Neuron (in vitro differentiated cells): ENCODE measurements at regions not wholly inside any gene's neighbourhood (a gene's known extent, or its start where the extent isn't known, plus 50 kb on each side); places are given as distances from the start of the nearest gene placed in this dataset.

Experiments
- H2AFZ ChIP-seq: one replicate; pipeline ENCODE4 v1.6.1; 2013; ENCODE audit warnings: low read depth, mild to moderate bottlenecking, inconsistent platforms, low read length, moderate library complexity
- H3K27me3 ChIP-seq: one replicate; pipeline ENCODE4 v1.6.1; 2013; ENCODE audit warnings: low read length; ENCODE audit not compliant: insufficient read depth
- H3K36me3 ChIP-seq: one replicate; pipeline ENCODE4 v1.6.1; 2013; ENCODE audit warnings: low read length; ENCODE audit not compliant: insufficient read depth
- H3K4me1 ChIP-seq: one replicate; pipeline ENCODE4 v1.6.1; 2013; ENCODE audit warnings: low read length; ENCODE audit not compliant: insufficient read depth
- H3K4me3 ChIP-seq: 2 replicates; pipeline ENCODE4 v1.5.1; 2013; ENCODE audit warnings: mild to moderate bottlenecking, low read length, moderate library complexity
- H3K9me3 ChIP-seq: one replicate; pipeline ENCODE4 v1.6.1; 2013; ENCODE audit warnings: low read length

- H3K9me3 ChIP-seq, result no peaks in the 10 kb centered on the region
- no peak overlapping the region for H3K4me3 ChIP-seq
- no peaks in the 10 kb centered on the region for H3K27me3 ChIP-seq
- H3K36me3 ChIP-seq, result no peaks in the 10 kb centered on the region
- no peak overlapping the region for H2AFZ ChIP-seq
- H3K4me1 ChIP-seq, result peaks cover 3% of the 10 kb centered on the region
Measured at GRCh38 chr12:60173224-60174170, 577.7 kb downstream of the SLC16A7 start.

GRCh38 chr12:60174476-60174875 is 578.6 kb downstream of the SLC16A7 start:
- H3K4me1 ChIP-seq, result peaks cover 3% of the 10 kb centered on the region
- no peak overlapping the region for H3K4me3 ChIP-seq
- H3K9me3 ChIP-seq, result no peaks in the 10 kb centered on the region
- H3K27me3 ChIP-seq, result no peaks in the 10 kb centered on the region
- no peaks in the 10 kb centered on the region for H3K36me3 ChIP-seq
- no peak overlapping the region for H2AFZ ChIP-seq

GRCh38 chr12:60174941-60175340 is 579.1 kb downstream of the SLC16A7 start:
- no peaks in the 10 kb centered on the region for H3K27me3 ChIP-seq
- no peak overlapping the region for H2AFZ ChIP-seq
- H3K9me3 ChIP-seq, result no peaks in the 10 kb centered on the region
- no peak overlapping the region for H3K4me3 ChIP-seq
- H3K36me3 ChIP-seq, result no peaks in the 10 kb centered on the region
- peaks cover 3% of the 10 kb centered on the region for H3K4me1 ChIP-seq

GRCh38 chr12:60176891-60177290 is 581.1 kb downstream of the SLC16A7 start:
- H3K4me3 ChIP-seq, result no peak overlapping the region
- peaks cover 3% of the 10 kb centered on the region for H3K4me1 ChIP-seq
- no peak overlapping the region for H2AFZ ChIP-seq
- H3K9me3 ChIP-seq, result no peaks in the 10 kb centered on the region
- H3K27me3 ChIP-seq, result no peaks in the 10 kb centered on the region
- H3K36me3 ChIP-seq, result no peaks in the 10 kb centered on the region

GRCh38 chr12:60180298-60180697 is 584.5 kb downstream of the SLC16A7 start:
- no peaks in the 10 kb centered on the region for H3K4me1 ChIP-seq
- H3K4me3 ChIP-seq, result no peak overlapping the region
- H3K9me3 ChIP-seq, result no peaks in the 10 kb centered on the region
- H3K36me3 ChIP-seq, result no peaks in the 10 kb centered on the region
- no peak overlapping the region for H2AFZ ChIP-seq
- no peaks in the 10 kb centered on the region for H3K27me3 ChIP-seq

GRCh38 chr12:60182354-60182753 is 586.5 kb downstream of the SLC16A7 start:
- Histone ChIP-seq H3K4me3 (no peak overlapping the region), H3K4me1 (no peaks in the 10 kb centered on the region), H3K36me3 (no peaks in the 10 kb centered on the region), H3K27me3 (no peaks in the 10 kb centered on the region), H2AFZ (no peak overlapping the region), H3K9me3 (no peaks in the 10 kb centered on the region)

- Histone ChIP-seq H3K27me3 (no peaks in the 10 kb centered on the region), H3K36me3 (no peaks in the 10 kb centered on the region)
Measured at GRCh38 chr12:60184096-60184495, 588.3 kb downstream of the SLC16A7 start.

GRCh38 chr12:60185060-60185459 is 589.2 kb downstream of the SLC16A7 start:
- Histone ChIP-seq H3K4me1 (no peaks in the 10 kb centered on the region), H3K36me3 (no peaks in the 10 kb centered on the region), H3K9me3 (no peaks in the 10 kb centered on the region), H3K27me3 (no peaks in the 10 kb centered on the region), H3K4me3 (no peak overlapping the region), H2AFZ (no peak overlapping the region)

More at GRCh38 chr12:60184096-60184495, 588.3 kb downstream of the SLC16A7 start:
- Histone ChIP-seq H3K4me1 (no peaks in the 10 kb centered on the region), H2AFZ (no peak overlapping the region), H3K9me3 (no peaks in the 10 kb centered on the region), H3K4me3 (no peak overlapping the region)

GRCh38 chr12:60191271-60191670 is 595.4 kb downstream of the SLC16A7 start:
- no peaks in the 10 kb centered on the region for H3K36me3 ChIP-seq
- H2AFZ ChIP-seq, result no peak overlapping the region
- no peaks in the 10 kb centered on the region for H3K4me1 ChIP-seq
- H3K4me3 ChIP-seq, result no peak overlapping the region
- no peaks in the 10 kb centered on the region for H3K9me3 ChIP-seq
- H3K27me3 ChIP-seq, result no peaks in the 10 kb centered on the region

- H3K36me3 ChIP-seq, result no peaks in the 10 kb centered on the region
Measured at GRCh38 chr12:60191676-60192359, 596.0 kb downstream of the SLC16A7 start.

GRCh38 chr12:60194678-60195077 is 598.8 kb downstream of the SLC16A7 start:
- no peaks in the 10 kb centered on the region for H3K27me3 ChIP-seq
- H3K9me3 ChIP-seq, result no peaks in the 10 kb centered on the region
- H2AFZ ChIP-seq, result no peak overlapping the region
- H3K4me1 ChIP-seq, result no peaks in the 10 kb centered on the region
- no peak overlapping the region for H3K4me3 ChIP-seq
- no peaks in the 10 kb centered on the region for H3K36me3 ChIP-seq

More at GRCh38 chr12:60191676-60192359, 596.0 kb downstream of the SLC16A7 start:
- Histone ChIP-seq H3K4me3 (no peak overlapping the region), H3K27me3 (no peaks in the 10 kb centered on the region), H3K9me3 (no peaks in the 10 kb centered on the region), H2AFZ (no peak overlapping the region), H3K4me1 (no peaks in the 10 kb centered on the region)

- H2AFZ ChIP-seq, result no peak overlapping the region
- H3K4me3 ChIP-seq, result no peak overlapping the region
- H3K36me3 ChIP-seq, result no peaks in the 10 kb centered on the region
- no peaks in the 10 kb centered on the region for H3K9me3 ChIP-seq
- no peaks in the 10 kb centered on the region for H3K4me1 ChIP-seq
- H3K27me3 ChIP-seq, result no peaks in the 10 kb centered on the region
Measured at GRCh38 chr12:60195483-60195882, 599.7 kb downstream of the SLC16A7 start.

- Histone ChIP-seq H3K36me3 (no peaks in the 10 kb centered on the region), H3K4me1 (no peaks in the 10 kb centered on the region), H3K9me3 (no peaks in the 10 kb centered on the region), H2AFZ (no peak overlapping the region), H3K27me3 (no peaks in the 10 kb centered on the region), H3K4me3 (no peak overlapping the region)
Measured at GRCh38 chr12:60196366-60196765, 600.5 kb downstream of the SLC16A7 start.
